ENCODE measurements at regions not wholly inside any gene's neighbourhood (a gene's known extent, or its start where the extent isn't known, plus 50 kb on each side); places are given as distances from the start of the nearest gene placed in this dataset.
"Not testable (repeated sequence)": the region's sequence is repeated elsewhere in the genome, so short reads cannot be mapped to it uniquely, and the experiment has no call there.

DNA sequence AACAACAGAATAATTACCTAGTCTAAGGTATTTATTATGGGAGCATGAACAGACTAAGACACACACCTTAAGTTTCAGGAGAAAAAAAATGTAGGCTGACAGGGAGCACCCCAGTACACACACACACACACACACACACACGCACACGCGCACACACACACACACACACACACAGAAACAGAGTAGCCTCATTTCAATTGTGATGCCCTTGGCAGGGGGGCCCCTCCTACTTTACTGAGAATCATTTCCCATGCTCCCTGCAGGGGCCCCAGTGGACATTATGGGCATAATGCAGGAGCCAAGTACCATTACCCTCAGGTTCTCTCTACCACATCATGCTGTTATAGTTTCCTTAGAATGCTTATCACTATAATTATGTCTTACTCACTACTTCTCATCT lies 104.9 kb downstream of the CDC7 start:
- DNase-seq (ENCODE audit: low spot score): no peak

DNA sequence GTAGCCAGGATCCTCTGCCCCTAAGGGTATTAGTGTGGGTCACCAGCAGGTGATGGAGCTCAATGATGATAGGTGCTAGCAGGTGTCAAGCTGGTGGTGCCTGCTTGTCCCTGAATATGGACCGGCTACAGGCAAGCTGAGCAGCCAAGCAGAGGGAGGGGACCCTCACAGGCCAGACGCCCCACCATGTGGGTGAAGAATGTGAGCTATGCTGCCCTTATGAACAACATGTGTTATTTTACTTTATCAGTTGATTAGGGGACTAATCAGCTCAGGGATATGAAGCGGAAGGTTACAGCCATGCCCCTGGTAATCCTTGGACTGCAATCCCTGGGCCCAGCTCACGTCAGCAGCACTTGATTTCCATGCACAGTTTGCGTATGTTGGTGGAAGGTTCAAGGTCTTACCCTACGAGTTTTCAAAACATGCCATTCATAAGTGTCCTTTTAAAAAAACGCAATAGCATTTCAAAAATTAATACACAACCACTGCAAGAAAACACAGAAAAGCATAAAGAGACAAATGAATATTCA lies 106.0 kb downstream of the CDC7 start:
- no peak for DNase-seq (ENCODE audit: low spot score)

DNA sequence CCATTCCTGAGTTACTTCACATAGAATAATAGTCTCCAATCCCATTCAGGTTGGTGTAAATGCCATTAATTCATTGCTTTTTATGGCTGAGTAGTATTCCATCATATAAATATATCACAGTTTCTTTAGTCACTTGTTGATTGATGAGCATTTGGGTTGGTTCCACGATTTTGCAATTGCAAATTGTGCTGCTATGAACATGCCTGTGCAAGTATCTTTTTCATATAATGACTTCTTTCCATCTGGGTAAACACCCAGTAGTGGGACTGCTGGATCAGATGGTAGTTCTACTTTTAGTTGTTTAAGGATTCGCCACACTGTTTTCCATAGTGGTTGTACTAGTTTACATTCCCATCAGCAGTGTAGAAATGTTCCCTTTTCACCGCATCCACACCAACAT lies 107.0 kb downstream of the CDC7 start:
- not testable (repeated sequence) for DNase-seq (ENCODE audit: low spot score)

DNA sequence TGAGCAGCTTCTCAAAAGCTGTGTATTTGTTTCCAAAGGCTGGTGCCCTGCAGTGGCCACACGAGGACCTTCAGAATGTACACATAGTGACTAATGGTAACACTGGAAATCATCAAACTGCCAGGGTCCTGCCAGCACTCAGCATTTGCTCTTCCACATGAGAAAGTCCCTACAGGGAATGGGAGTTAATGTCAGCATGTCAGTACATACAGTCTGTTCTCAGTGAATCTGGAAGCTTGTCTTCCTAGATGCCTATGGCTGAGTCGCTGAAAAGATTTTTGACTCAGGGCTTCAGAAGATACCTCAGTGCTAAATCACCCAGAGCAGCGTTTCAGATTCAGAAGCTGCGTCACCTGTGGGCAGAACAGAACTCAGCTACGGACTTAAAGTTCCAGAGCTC lies 108.2 kb downstream of the CDC7 start:
- no peak for DNase-seq (ENCODE audit: low spot score)

DNA sequence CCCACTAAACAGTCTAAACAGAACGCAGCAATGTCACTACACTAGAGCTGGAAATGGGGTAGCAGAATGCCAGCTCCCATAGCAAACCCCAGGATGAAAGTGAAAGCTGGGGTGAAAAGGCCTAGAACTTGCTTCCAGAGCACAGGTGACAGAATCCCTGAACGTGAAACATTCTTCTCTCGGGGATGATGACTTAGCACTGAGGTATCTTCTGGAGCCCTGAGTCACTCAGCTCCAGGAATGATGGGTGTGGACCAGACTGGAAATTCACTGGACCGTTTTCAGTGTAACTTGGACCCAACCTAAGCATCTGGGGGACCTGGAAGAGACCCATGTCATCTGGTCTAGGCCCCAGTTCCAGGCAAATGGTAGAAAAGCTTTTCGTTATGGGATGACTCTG lies 108.9 kb downstream of the CDC7 start:
- no peak for DNase-seq (ENCODE audit: low spot score)

DNA sequence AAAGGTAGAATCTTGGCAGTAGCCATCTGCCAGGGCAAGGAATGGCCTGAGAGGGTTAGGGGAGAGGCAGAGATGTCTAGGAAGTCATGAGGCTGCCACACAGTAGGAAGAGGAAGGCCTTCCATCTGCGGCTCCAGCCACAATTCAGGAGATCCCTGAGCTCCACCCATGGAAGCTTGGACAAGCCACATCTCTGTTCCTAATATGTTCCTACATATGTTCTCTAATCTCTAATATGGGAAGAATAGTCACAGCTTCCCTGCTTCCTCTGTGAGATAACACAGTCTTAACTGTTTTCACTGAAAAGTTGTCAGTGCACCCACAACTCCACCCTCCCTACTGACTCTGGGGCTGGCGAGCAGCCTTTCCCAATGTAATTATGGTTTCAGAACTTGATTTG lies 109.5 kb downstream of the CDC7 start:
- no peak for DNase-seq (ENCODE audit: low spot score)

DNA sequence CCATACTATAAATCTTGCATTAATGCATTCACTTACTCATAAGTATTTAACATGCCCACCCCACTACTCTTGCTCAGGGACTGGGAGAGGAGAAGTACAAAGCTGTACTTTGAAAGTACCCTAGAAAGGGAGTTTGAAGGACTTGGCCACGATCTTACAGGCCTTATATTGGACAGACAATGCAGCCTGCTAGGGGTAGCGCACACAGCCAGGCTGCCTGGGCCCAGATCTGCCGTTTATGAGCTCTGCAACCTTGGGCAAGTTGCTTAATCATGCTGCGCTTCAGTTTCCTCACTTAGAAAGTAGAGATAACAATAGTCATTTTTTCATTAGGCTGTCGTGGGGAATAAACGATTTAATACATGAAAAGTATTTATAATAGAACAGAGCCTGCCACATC lies 110.1 kb downstream of the CDC7 start:
- no peak for DNase-seq (ENCODE audit: low spot score)

DNA sequence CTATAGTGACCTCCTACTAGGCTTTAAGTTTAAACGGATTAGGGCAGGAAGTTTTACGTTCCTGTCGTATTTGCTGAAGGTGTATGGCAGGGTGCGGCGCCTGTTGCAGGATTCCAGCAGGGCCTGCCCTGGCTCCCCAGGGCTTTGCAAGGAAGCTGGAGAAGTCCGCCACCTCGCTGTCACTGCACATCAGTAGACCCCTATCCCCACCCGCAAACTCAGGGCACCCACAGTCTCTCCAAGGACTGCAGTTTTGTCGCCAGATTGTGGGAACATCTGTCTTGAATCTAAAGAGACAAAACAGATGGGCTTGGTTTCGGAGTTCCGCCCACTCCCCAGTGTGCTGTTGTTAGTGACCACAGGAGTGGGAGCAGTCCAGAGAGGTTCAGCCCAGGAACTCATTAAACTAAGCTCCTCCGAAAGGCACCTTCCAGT lies 110.8 kb downstream of the CDC7 start:
- DNase-seq (ENCODE audit: low spot score): no peak

DNA sequence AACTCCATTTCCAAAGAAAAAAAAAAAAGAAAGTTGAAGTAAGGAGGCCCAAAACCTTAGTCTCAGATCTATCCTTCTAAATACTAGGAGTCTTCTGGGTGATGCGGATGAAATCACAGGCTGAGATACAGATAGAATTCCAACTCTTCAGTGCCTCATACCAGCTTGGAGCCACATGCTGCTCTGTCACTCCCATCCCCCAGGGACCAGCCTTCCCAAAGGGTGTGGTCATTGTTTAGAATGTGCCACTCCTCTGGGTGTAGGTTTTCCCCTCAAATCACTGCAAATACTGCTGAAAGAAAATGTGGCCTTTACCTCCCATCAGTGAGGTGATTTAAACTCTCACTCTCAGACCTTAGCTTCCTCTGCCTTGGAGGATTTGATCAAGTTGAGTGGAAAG lies 112.9 kb downstream of the CDC7 start:
- DNase-seq (ENCODE audit: low spot score): no peak

DNA sequence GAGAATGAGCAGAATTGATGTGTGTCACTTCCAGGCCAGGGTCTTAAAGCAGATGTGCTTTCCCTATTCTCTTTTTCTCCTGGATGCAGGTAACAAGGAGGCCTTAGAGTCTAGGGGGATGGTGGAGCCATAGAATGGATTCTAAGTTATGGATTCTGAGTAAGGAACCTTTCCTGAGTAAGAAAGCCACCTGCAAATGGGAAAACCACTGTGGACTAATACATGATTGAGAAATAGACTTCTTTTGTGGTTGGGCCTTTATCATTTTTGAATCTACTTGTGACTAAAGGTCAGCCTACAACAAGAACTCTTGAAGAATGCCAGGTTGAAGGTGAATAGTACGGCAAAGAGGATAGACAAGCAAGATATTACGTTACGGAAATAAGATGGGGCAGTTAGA lies 116.1 kb downstream of the CDC7 start:
- DNase-seq (ENCODE audit: low spot score): no peak

DNA sequence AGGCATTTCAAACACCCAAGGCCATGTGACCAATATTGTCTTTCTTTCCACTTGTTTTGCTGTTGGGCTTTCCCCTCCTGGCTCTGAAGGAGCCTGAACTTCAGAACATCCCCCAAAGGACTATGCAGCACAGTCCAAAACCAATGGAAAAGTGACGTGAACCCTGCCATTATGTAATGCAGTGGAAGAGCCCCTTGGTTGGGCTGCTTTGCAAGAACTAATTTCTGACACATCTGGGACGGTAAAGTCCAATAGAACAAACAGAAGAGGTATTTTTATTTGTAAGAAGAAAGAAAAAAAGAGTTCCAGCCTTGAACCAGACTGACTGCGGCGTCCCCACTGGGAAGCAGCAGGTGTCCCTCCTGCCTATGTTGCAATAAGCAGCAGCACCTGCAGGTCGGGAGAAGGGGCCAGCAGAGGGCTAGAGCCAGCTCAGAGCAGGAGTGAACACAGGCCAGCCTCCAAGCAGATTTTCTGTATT lies 116.7 kb downstream of the CDC7 start:
- DNase-seq (ENCODE audit: low spot score): no peak

DNA sequence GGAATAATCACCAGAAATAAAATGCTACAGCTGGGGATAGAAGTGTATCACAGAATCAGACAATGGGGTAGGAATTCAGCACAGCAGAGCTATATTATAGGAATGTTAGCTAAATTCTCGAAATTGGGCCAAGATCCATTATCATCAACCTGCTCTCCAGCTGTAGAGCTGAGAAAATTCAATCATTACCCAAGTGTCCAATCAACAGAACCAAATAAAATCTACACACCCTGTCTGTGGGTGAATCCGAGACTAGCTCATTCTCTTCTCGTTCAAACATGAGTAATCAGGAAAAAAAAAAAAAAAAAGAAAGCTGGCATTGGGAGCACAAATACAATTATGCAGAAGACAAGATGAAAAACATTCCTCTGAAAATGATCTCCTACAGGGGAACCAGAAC lies 119.2 kb downstream of the CDC7 start:
- DNase-seq (ENCODE audit: low spot score): no peak

DNA sequence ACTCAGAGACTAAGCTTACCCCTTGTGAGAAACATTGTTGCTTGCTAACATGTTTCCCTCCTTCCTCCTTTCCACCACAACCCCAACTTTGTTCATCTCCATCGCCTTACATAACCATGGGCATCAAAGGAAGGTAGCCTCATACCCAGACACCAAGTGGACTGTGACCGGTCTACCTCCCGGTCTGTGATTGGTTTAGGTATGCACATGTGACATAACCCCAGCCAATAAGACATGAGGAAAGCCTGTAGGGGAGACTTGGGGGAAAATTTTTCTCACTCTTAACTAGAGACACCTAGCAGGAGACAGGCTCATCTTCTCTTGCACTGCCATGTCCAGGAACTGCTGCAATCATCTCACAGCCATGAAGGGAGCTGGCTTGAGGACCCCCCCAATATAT lies 120.7 kb downstream of the CDC7 start:
- DNase-seq (ENCODE audit: low spot score): no peak

DNA sequence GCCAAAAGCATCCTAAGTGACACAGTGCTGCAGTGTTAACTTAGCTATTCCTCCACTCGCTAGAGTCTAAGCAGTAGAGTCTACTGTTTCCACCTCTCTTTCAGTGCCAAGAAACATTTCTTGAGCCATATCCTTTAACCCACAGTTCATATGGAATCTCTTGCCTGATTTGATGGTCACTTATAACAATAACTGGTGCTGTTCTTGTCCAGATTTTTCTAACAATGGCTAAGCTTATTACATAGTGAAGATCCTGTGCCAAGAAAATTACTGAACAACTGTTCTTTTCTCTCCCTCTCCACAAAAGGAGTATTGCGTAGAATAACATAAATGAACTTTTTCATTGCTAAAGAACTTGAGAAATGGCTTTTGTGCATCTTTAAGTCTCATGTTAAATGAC lies 121.3 kb downstream of the CDC7 start:
- peak; percentile 10 for DNase-seq (ENCODE audit: low spot score)

DNA sequence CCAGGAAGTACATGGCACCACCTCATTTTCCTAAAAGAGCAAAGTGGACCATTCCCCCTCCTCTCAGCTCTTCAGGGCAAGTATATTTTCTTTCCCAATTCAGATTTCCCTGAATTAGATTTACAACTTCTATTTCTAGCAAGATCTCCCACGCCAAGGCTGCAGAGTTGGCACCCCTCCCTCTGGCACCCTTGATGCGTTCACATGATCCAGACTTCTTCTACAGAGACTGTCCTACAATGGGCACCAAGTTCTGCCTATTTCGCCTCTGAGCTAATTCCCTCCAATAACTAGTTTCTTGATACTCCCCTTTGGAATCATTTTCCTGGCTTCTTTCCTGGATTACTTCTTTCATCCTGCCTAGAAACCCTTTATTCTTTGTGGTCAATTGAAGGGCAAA lies 122.0 kb downstream of the CDC7 start:
- peak; percentile 68 for DNase-seq (ENCODE audit: low spot score)

DNA sequence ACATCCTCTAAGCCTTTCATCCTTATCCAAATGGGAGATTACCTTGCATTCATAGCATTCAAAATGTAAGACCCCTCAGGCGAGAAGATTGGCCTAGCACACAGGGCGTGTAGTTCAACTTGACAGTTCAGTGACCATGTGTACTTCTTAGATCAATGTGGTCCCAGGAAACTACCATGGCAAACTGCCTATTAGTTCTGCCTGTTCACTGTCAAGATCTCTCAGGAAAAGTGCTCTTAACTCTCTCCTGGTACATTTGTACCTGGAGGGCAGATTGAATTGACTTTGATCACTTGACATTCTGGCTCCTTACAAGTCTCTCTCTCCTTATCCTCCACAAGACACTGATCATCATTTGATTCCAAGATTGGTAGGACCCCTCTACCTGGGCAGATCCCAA lies 122.4 kb downstream of the CDC7 start:
- DNase-seq (ENCODE audit: low spot score): no peak

DNA sequence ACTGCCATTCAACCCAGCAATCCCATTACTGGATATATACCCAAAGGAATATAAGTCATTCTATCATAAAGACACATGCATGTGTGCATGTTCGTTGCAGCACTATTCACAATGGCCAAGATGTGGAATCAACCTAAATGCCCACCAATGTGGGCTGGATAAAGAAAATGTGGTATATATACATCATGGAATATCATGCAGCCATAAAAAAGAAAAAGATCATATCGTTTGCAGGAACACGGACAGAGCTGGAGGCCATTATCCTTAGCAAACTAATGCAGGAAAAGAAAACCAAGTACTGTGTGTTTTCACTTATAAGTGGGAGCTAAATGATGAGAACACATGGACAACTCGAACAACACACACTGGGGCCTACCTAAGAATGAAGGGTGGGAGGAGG lies 123.7 kb downstream of the CDC7 start:
- no peak for DNase-seq (ENCODE audit: low spot score)

All from putamen (tissue), 1 donor.